Esophagus squamous epithelium (tissue), 4 donors: ENCODE measurements at regions not wholly inside any gene's neighbourhood (a gene's known extent, or its start where the extent isn't known, plus 50 kb on each side); places are given as distances from the start of the nearest gene placed in this dataset.

Source experiments
- CTCF ChIP-seq, 6 experiments: fragments of 450-650 bp in 4 of 6; fragments of 200-600 bp in 2 of 6; sonication (generic) in 2 of 6; IDR thresholded peaks; one replicate each; pipeline ENCODE4 v1.5.1; 2016 to 2019; ENCODE audit warnings: antibody characterized with exemption in 6 of 6, mild to moderate bottlenecking in 4 of 6, moderate library complexity in 4 of 6
- POLR2A ChIP-seq, 4 donors: fragments of 450-650 bp; IDR thresholded peaks; one replicate each; pipeline ENCODE4 v1.6.1; 2017; ENCODE audit warnings: antibody characterized with exemption in 4 of 4, mild to moderate bottlenecking in 4 of 4, moderate library complexity in 3 of 4

GRCh38 chr19:28422791-28423650 is 789.9 kb downstream of the UQCRFS1 start:
- TF ChIP-seq CTCF (IDR thresholded peaks at IDR 0.05) (no peak), POLR2A (IDR thresholded peaks at IDR 0.05) (no peak)
